H1 (cell line): ENCODE measurements at regions not wholly inside any gene's neighbourhood (a gene's known extent, or its start where the extent isn't known, plus 50 kb on each side); places are given as distances from the start of the nearest gene placed in this dataset.

Experiments
- EP300 ChIP-seq, 2 experiments: IDR thresholded peaks; 1 replicate in 1 of 2; 2 replicates in 1 of 2; pipeline ENCODE4 v1.6.1; 2011 to 2012; ENCODE audit warnings: low read depth in 2 of 2, low read length in 2 of 2, mild to moderate bottlenecking in 2 of 2, borderline replicate concordance in 1 of 2, inconsistent platforms in 1 of 2, moderate library complexity in 1 of 2
- MAFK ChIP-seq: IDR thresholded peaks from 2 replicates; pipeline ENCODE4 v1.6.1; 2012; ENCODE audit warnings: low read depth, mild to moderate bottlenecking, improper control_type of control experiment, low read length

DNA sequence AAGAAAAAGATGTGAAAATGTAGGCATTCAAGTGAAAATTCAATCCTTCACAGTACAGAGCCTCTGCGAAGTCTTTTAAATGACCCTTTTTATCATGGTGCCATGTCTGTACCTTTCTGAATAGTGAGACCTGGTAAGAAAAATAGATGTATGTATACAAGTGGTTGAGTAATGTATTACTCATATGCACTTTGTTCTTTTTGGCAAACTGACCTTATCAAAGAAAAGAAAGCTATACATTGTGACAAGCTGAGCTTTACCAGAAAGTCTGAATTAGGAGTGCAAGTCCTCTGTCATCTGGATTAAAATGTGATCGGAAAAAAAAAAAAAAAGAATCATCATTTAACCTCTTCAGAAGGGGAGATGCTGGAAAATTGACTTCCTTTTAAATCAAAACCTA, 356.4 kb upstream of the CCNH start (continued):
- TF ChIP-seq MAFK = no peak
- no peak for TF ChIP-seq EP300 (IDR thresholded peaks at IDR 0.05; ENCODE audit: borderline replicate concordance in 1 of 2, low read depth in 2 of 2, low read length in 2 of 2)
